ENCODE measurements at regions not wholly inside any gene's neighbourhood (a gene's known extent, or its start where the extent isn't known, plus 50 kb on each side); places are given as distances from the start of the nearest gene placed in this dataset.

DNA sequence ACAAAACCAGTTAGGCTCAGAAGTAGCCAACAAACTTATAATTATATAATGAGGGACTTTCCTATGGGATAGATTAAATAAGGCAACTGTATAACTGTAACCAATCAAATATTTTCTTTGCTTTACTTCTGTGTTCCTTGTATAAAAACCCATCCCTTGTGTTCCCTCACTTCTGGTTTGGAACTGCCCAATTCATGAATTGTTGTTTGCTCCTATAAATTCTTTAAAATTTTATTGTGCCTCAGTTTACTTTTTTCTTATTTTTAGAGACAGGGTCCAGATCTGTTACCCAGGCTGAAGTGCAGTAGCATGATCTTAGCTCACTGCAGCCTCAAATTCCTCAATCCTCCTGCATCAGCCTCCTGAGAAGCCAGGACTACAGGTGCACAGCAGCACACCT lies 155.7 kb downstream of the SMAD6 start:
- dilution Hi-C loops (cut with MboI; ENCODE audit: extremely low pct_ligation_motif_present, low sequenced_read_pairs), result no loop called here
- DNase-seq (ENCODE audit: low read depth, low spot score), result no peak
- H3K79me2 ChIP-seq (ENCODE audit: control insufficient read depth, insufficient read depth, low read length), result no peaks in the 10 kb centered on the region

DNA sequence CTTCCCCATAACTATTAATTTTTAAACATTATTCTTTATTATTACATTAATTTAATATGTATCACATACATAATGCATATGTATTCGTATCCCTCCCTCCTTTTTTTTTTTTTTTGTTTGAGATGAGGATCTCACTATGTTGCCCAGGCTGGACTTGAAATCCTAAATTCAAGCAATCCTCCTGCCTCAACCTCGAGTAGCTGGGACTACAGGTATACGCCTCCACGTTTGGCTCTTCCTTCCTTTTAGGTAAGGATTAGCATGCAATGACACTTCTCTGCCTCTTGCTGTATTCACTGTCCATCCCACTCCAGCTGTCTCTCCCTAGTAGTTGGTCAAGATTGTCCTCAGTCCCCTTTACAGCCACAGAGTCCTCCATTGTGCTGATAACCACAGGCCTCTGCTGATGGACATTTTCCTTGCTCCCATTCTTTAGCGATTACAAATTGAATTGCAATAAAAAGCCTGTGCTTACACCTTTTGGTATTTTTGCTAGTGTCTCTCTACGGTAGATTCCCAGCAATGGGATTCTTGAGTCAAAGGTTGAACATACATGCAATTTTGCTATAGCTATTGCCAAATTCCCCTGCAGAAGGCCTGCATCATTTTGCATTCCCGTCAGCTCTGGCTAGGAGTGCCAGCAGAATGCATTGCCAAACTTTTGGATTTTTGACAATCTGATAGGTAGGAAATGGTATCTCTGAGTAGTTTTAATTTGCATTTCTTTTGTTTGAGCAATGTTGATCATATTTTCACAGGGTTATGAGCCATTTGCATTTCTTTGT lies 156.6 kb downstream of the SMAD6 start:
- no peak for TF ChIP-seq CTCF (optimal IDR thresholded peaks at IDR 0.05 in 1 of 3, IDR thresholded peaks at IDR 0.05 in 1 of 3, conservative IDR thresholded peaks at IDR 0.05 in 1 of 3; ENCODE audit: extremely low read depth in 1 of 3, insufficient read depth in 2 of 3, low read length in 3 of 3)
- TF ChIP-seq EZH2 (IDR thresholded peaks at IDR 0.05; ENCODE audit: low read length), result no peak
- H3K79me2 ChIP-seq (ENCODE audit: control insufficient read depth, insufficient read depth, low read length), result no peaks in the 10 kb centered on the region
- H3K4me1 ChIP-seq (ENCODE audit: control insufficient read depth, extremely low read depth, insufficient read depth, low read length), result peaks cover 8% of the 10 kb centered on the region
- H3K9me1 ChIP-seq (ENCODE audit: control insufficient read depth, extremely low read depth, insufficient read depth, low read length), result no peaks in the 10 kb centered on the region
- H2AFZ ChIP-seq (ENCODE audit: control insufficient read depth, low read length), result no peak overlapping the region
- no peaks in the 10 kb centered on the region for H4K20me1 ChIP-seq (ENCODE audit: control insufficient read depth, extremely low read depth, insufficient read depth, low read length)
- no peaks in the 10 kb centered on the region for H3K27me3 ChIP-seq (ENCODE audit: control insufficient read depth, extremely low read depth, insufficient read depth, low read length)
- H3K36me3 ChIP-seq (ENCODE audit: control insufficient read depth in 2 of 2, extremely low read depth in 1 of 2, insufficient read depth in 2 of 2, low read length in 2 of 2), result no peaks in the 10 kb centered on the region
- no peaks in the 10 kb centered on the region for H3K9me3 ChIP-seq (ENCODE audit: control insufficient read depth, low read depth, low read length)
- H3K4me3 ChIP-seq (ENCODE audit: control insufficient read depth in 2 of 3, extremely low read depth in 1 of 3, insufficient read depth in 2 of 3, low read depth in 1 of 3, low read length in 3 of 3), result no peak overlapping the region
- dilution Hi-C loops (cut with MboI; ENCODE audit: extremely low pct_ligation_motif_present, low sequenced_read_pairs), result no loop called here
- no peak overlapping the region for H3K9ac ChIP-seq (ENCODE audit: control insufficient read depth, extremely low read depth, insufficient read depth, low read length)
- no peak overlapping the region for H3K27ac ChIP-seq (ENCODE audit: control insufficient read depth, insufficient read depth, low read length)
- FAIRE-seq, result no peak
- no peak for DNase-seq (ENCODE audit: low read depth, low spot score)
- no peak overlapping the region for H3K4me2 ChIP-seq (ENCODE audit: control insufficient read depth, extremely low read depth, insufficient read depth, low read depth, low read length)

More for the DNA sequence above, 155.7 kb downstream of the SMAD6 start:
- H3K9me3 ChIP-seq (ENCODE audit: control insufficient read depth, low read depth, low read length), result no peaks in the 10 kb centered on the region
- no peak for FAIRE-seq
- H3K4me3 ChIP-seq (ENCODE audit: control insufficient read depth in 2 of 3, extremely low read depth in 1 of 3, insufficient read depth in 2 of 3, low read depth in 1 of 3, low read length in 3 of 3), result no peak overlapping the region
- no peak overlapping the region for H2AFZ ChIP-seq (ENCODE audit: control insufficient read depth, low read length)
- no peaks in the 10 kb centered on the region for H3K9me1 ChIP-seq (ENCODE audit: control insufficient read depth, extremely low read depth, insufficient read depth, low read length)
- peaks cover 4% of the 10 kb centered on the region for H3K4me1 ChIP-seq (ENCODE audit: control insufficient read depth, extremely low read depth, insufficient read depth, low read length)
- no peaks in the 10 kb centered on the region for H4K20me1 ChIP-seq (ENCODE audit: control insufficient read depth, extremely low read depth, insufficient read depth, low read length)
- TF ChIP-seq CTCF (optimal IDR thresholded peaks at IDR 0.05 in 1 of 3, IDR thresholded peaks at IDR 0.05 in 1 of 3, conservative IDR thresholded peaks at IDR 0.05 in 1 of 3; ENCODE audit: extremely low read depth in 1 of 3, insufficient read depth in 2 of 3, low read length in 3 of 3) (no peak), EZH2 (IDR thresholded peaks at IDR 0.05; ENCODE audit: low read length) (no peak)
- no peak overlapping the region for H3K27ac ChIP-seq (ENCODE audit: control insufficient read depth, insufficient read depth, low read length)
- no peak overlapping the region for H3K4me2 ChIP-seq (ENCODE audit: control insufficient read depth, extremely low read depth, insufficient read depth, low read depth, low read length)
- no peak overlapping the region for H3K9ac ChIP-seq (ENCODE audit: control insufficient read depth, extremely low read depth, insufficient read depth, low read length)
- no peaks in the 10 kb centered on the region for H3K27me3 ChIP-seq (ENCODE audit: control insufficient read depth, extremely low read depth, insufficient read depth, low read length)
- H3K36me3 ChIP-seq (ENCODE audit: control insufficient read depth in 2 of 2, extremely low read depth in 1 of 2, insufficient read depth in 2 of 2, low read length in 2 of 2), result no peaks in the 10 kb centered on the region
